Keratinocyte (primary cell): ENCODE measurements at regions not wholly inside any gene's neighbourhood (a gene's known extent, or its start where the extent isn't known, plus 50 kb on each side); places are given as distances from the start of the nearest gene placed in this dataset.

Source experiments
- DNase-seq: peaks from one replicate; pipeline ENCODE4 v3.0.0-alpha.2; 2011; ENCODE audit warnings: low read depth, missing footprints, low spot score
- FAIRE-seq: peaks from 2 replicates; lab custom pipeline; 2011; peaks lifted over from hg19 to GRCh38; lab: Jason Lieb, UNC
- H2AFZ ChIP-seq: 2 replicates; pipeline ENCODE4 v1.6.0; 2012; ENCODE audit warnings: low read length, control low read depth, inconsistent platforms; ENCODE audit not compliant: control insufficient read depth
- H3K27ac ChIP-seq: 2 replicates; pipeline ENCODE4 v1.5.1; 2011; ENCODE audit warnings: low read length; ENCODE audit not compliant: control insufficient read depth, insufficient read depth
- H3K27me3 ChIP-seq: 3 replicates; pipeline ENCODE4 v1.6.0; 2011; ENCODE audit warnings: low read length; ENCODE audit not compliant: control insufficient read depth, insufficient read depth; ENCODE audit errors: extremely low read depth
- H3K36me3 ChIP-seq, 2 experiments: 2 replicates in 1 of 2; 3 replicates in 1 of 2; pipeline ENCODE4 v1.5.1; 2011; ENCODE audit warnings: low read length in 2 of 2, mild to moderate bottlenecking in 1 of 2; ENCODE audit not compliant: control insufficient read depth in 2 of 2, insufficient read depth in 2 of 2; ENCODE audit errors: extremely low read depth in 1 of 2
- H3K4me1 ChIP-seq: 3 replicates; pipeline ENCODE4 v1.5.1; 2011; ENCODE audit warnings: low read length; ENCODE audit not compliant: control insufficient read depth, insufficient read depth; ENCODE audit errors: extremely low read depth
- H3K4me2 ChIP-seq: 3 replicates; pipeline ENCODE4 v1.6.0; 2011; ENCODE audit warnings: low read depth, low read length; ENCODE audit not compliant: control insufficient read depth, insufficient read depth; ENCODE audit errors: extremely low read depth
- H3K4me3 ChIP-seq, 3 experiments: fragments of 200-600 bp in 1 of 3; sonication (generic) in 1 of 3; 2 replicates in 2 of 3; 3 replicates in 1 of 3; pipeline ENCODE4 v1.5.1; 2011 to 2016; ENCODE audit warnings: low read length in 3 of 3, mild to moderate bottlenecking in 3 of 3, control low read depth in 2 of 3, inconsistent platforms in 1 of 3, low read depth in 1 of 3, mixed read lengths in 1 of 3, mixed run types in 1 of 3, moderate library complexity in 1 of 3; ENCODE audit not compliant: control insufficient read depth in 2 of 3, insufficient read depth in 2 of 3; ENCODE audit errors: extremely low read depth in 1 of 3
- H3K79me2 ChIP-seq: 2 replicates; pipeline ENCODE4 v1.6.0; 2012; ENCODE audit warnings: low read length; ENCODE audit not compliant: control insufficient read depth, insufficient read depth
- H3K9ac ChIP-seq: 3 replicates; pipeline ENCODE4 v1.6.0; 2011; ENCODE audit warnings: low read length; ENCODE audit not compliant: control insufficient read depth, insufficient read depth; ENCODE audit errors: extremely low read depth
- H3K9me1 ChIP-seq: 3 replicates; pipeline ENCODE4 v1.6.0; 2011; ENCODE audit warnings: low read length; ENCODE audit not compliant: control insufficient read depth, insufficient read depth; ENCODE audit errors: extremely low read depth
- H3K9me3 ChIP-seq: 2 replicates; pipeline ENCODE4 v1.5.1; 2012; ENCODE audit warnings: low read depth, low read length; ENCODE audit not compliant: control insufficient read depth
- H4K20me1 ChIP-seq: 3 replicates; pipeline ENCODE4 v1.6.0; 2011; ENCODE audit warnings: low read length; ENCODE audit not compliant: control insufficient read depth, insufficient read depth; ENCODE audit errors: extremely low read depth
- CTCF ChIP-seq, 3 experiments: IDR thresholded peaks in 1 of 3; conservative IDR thresholded peaks in 1 of 3; optimal IDR thresholded peaks in 1 of 3; 2 replicates in 2 of 3; 3 replicates in 1 of 3; pipeline versions ENCODE3 to v1.5.1; 2011; ENCODE audit warnings: low read length in 3 of 3, mild to moderate bottlenecking in 3 of 3, moderate library complexity in 2 of 3, control low read depth in 1 of 3, inconsistent platforms in 1 of 3; ENCODE audit not compliant: insufficient read depth in 2 of 3; ENCODE audit errors: extremely low read depth in 1 of 3
- EZH2 ChIP-seq: IDR thresholded peaks from one replicate; pipeline ENCODE4 v1.6.1; 2012; ENCODE audit warnings: inconsistent platforms, mild to moderate bottlenecking, low read length, moderate library complexity
- dilution Hi-C: fragments of 300-500 bp; cut with MboI; formaldehyde crosslinking; loops from one replicate; pipeline ENCODE4 v1.7.0; 2020; ENCODE audit warnings: low sequenced_read_pairs; ENCODE audit not compliant: extremely low pct_ligation_motif_present

- dilution Hi-C loops: no loop called here
- Histone ChIP-seq H3K27ac (no peak overlapping the region), H3K27me3 (no peaks in the 10 kb centered on the region), H3K9ac (no peak overlapping the region), H3K4me1 (no peaks in the 10 kb centered on the region), H2AFZ (no peak overlapping the region), H3K4me2 (no peak overlapping the region), H4K20me1 (no peaks in the 10 kb centered on the region), H3K9me3 (no peaks in the 10 kb centered on the region), H3K79me2 (no peaks in the 10 kb centered on the region), H3K9me1 (no peaks in the 10 kb centered on the region), H3K4me3 (no peak overlapping the region), H3K36me3 (no peaks in the 10 kb centered on the region)
- no peak for DNase-seq
- FAIRE-seq: no peak
- TF ChIP-seq CTCF (optimal IDR thresholded peaks at IDR 0.05 in 1 of 3, IDR thresholded peaks at IDR 0.05 in 1 of 3, conservative IDR thresholded peaks at IDR 0.05 in 1 of 3; ENCODE audit: extremely low read depth in 1 of 3, insufficient read depth in 2 of 3, low read length in 3 of 3) (no peak), EZH2 (no peak)
Measured at GRCh38 chr6:67698534-67698933, 936.5 kb upstream of the ADGRB3 start.

GRCh38 chr6:67694127-67694526 is 941.0 kb upstream of the ADGRB3 start:
- Histone ChIP-seq H3K9me3 (no peaks in the 10 kb centered on the region), H3K27me3 (no peaks in the 10 kb centered on the region), H3K4me2 (no peak overlapping the region), H3K9me1 (no peaks in the 10 kb centered on the region), H3K9ac (no peak overlapping the region), H3K4me3 (no peak overlapping the region), H3K36me3 (no peaks in the 10 kb centered on the region), H3K4me1 (no peaks in the 10 kb centered on the region), H3K27ac (no peak overlapping the region), H2AFZ (no peak overlapping the region), H3K79me2 (no peaks in the 10 kb centered on the region), H4K20me1 (no peaks in the 10 kb centered on the region)
- dilution Hi-C loops: no loop called here
- DNase-seq (no peak), FAIRE-seq (no peak)
- TF ChIP-seq CTCF (optimal IDR thresholded peaks at IDR 0.05 in 1 of 3, IDR thresholded peaks at IDR 0.05 in 1 of 3, conservative IDR thresholded peaks at IDR 0.05 in 1 of 3; ENCODE audit: extremely low read depth in 1 of 3, insufficient read depth in 2 of 3, low read length in 3 of 3): no peak
- TF ChIP-seq EZH2: no peak
